ENCODE measurements at regions not wholly inside any gene's neighbourhood (a gene's known extent, or its start where the extent isn't known, plus 50 kb on each side); places are given as distances from the start of the nearest gene placed in this dataset.

DNA sequence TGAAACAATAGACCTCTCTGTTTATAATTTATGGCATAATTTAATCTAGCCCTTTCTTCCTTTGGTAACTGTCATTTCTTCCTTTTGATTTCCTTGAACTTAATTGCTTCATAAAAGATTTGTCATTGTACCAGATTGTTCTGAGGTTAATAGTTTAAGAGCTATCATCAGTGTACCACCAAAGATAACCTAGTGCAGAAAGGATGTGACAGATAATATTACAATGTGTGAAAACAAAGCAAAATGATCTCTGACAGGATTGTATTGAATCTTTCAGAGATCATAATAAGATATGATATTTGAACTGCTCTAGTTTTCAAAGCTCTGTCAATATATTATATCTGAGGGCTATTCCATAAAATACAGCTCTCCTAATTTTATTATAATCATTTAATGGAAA, 132.1 kb upstream of the PTCHD4 start:
- TF ChIP-seq FOXA1 (IDR thresholded peaks at IDR 0.05) (no peak), NR2F2 (IDR thresholded peaks at IDR 0.05) (no peak), EGR1 (IDR thresholded peaks at IDR 0.05; ENCODE audit: low read depth in 2 of 2) (no peak)
- TF ChIP-seq, protein P1, sequence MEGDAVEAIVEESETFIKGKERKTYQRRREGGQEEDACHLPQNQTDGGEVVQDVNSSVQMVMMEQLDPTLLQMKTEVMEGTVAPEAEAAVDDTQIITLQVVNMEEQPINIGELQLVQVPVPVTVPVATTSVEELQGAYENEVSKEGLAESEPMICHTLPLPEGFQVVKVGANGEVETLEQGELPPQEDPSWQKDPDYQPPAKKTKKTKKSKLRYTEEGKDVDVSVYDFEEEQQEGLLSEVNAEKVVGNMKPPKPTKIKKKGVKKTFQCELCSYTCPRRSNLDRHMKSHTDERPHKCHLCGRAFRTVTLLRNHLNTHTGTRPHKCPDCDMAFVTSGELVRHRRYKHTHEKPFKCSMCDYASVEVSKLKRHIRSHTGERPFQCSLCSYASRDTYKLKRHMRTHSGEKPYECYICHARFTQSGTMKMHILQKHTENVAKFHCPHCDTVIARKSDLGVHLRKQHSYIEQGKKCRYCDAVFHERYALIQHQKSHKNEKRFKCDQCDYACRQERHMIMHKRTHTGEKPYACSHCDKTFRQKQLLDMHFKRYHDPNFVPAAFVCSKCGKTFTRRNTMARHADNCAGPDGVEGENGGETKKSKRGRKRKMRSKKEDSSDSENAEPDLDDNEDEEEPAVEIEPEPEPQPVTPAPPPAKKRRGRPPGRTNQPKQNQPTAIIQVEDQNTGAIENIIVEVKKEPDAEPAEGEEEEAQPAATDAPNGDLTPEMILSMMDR (IDR thresholded peaks at IDR 0.05; ENCODE audit: low read depth, low read length, missing input control) = no peak
- TF ChIP-seq, protein P2, sequence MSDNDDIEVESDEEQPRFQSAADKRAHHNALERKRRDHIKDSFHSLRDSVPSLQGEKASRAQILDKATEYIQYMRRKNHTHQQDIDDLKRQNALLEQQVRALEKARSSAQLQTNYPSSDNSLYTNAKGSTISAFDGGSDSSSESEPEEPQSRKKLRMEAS (IDR thresholded peaks at IDR 0.05) = no peak
- TF ChIP-seq, protein P3, sequence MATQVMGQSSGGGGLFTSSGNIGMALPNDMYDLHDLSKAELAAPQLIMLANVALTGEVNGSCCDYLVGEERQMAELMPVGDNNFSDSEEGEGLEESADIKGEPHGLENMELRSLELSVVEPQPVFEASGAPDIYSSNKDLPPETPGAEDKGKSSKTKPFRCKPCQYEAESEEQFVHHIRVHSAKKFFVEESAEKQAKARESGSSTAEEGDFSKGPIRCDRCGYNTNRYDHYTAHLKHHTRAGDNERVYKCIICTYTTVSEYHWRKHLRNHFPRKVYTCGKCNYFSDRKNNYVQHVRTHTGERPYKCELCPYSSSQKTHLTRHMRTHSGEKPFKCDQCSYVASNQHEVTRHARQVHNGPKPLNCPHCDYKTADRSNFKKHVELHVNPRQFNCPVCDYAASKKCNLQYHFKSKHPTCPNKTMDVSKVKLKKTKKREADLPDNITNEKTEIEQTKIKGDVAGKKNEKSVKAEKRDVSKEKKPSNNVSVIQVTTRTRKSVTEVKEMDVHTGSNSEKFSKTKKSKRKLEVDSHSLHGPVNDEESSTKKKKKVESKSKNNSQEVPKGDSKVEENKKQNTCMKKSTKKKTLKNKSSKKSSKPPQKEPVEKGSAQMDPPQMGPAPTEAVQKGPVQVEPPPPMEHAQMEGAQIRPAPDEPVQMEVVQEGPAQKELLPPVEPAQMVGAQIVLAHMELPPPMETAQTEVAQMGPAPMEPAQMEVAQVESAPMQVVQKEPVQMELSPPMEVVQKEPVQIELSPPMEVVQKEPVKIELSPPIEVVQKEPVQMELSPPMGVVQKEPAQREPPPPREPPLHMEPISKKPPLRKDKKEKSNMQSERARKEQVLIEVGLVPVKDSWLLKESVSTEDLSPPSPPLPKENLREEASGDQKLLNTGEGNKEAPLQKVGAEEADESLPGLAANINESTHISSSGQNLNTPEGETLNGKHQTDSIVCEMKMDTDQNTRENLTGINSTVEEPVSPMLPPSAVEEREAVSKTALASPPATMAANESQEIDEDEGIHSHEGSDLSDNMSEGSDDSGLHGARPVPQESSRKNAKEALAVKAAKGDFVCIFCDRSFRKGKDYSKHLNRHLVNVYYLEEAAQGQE (IDR thresholded peaks at IDR 0.05) = no peak
- TF ChIP-seq, protein P4, sequence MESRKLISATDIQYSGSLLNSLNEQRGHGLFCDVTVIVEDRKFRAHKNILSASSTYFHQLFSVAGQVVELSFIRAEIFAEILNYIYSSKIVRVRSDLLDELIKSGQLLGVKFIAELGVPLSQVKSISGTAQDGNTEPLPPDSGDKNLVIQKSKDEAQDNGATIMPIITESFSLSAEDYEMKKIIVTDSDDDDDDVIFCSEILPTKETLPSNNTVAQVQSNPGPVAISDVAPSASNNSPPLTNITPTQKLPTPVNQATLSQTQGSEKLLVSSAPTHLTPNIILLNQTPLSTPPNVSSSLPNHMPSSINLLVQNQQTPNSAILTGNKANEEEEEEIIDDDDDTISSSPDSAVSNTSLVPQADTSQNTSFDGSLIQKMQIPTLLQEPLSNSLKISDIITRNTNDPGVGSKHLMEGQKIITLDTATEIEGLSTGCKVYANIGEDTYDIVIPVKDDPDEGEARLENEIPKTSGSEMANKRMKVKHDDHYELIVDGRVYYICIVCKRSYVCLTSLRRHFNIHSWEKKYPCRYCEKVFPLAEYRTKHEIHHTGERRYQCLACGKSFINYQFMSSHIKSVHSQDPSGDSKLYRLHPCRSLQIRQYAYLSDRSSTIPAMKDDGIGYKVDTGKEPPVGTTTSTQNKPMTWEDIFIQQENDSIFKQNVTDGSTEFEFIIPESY (IDR thresholded peaks at IDR 0.05) = no peak
- no peaks in the 10 kb centered on the region for H3K9me3 ChIP-seq (ENCODE audit: control insufficient read depth in 4 of 4, low read length in 3 of 4)

DNA sequence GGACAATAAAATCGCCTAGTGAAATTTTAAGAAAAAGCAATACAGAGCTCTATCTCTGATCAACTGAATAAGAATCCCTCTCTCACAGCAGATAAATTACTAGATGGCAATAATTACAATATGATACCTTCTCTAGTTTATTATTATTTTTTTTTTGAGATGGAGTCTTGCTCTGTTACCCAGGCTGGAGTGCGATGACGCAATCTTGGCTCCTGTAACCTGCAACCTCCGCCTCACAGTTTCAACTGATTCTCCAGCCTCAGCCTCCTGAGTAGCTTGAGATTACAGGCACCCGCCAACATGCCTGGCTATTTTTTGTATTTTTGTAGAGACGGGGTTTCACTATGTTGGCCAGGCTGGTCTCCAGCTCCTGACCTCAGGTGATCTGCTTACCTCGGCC, 129.3 kb upstream of the PTCHD4 start:
- 94% methylated on average over 7 of the region's 7 CpGs for WGBS
- no peak for DNase-seq (ENCODE audit: low spot score)
- no peak overlapping the region for H3K9ac ChIP-seq (ENCODE audit: low read depth in 1 of 2, low read length in 2 of 2)
- no peak overlapping the region for H3K27ac ChIP-seq (ENCODE audit: low read depth in 1 of 2, low read length in 2 of 2)
- no peaks in the 10 kb centered on the region for H3K36me3 ChIP-seq (ENCODE audit: control insufficient read depth in 4 of 4, insufficient read depth in 3 of 4, low read depth in 1 of 4, low read length in 3 of 4)
- H3K27me3 ChIP-seq (ENCODE audit: control insufficient read depth in 4 of 4, insufficient read depth in 4 of 4, low read length in 3 of 4) = no peaks in the 10 kb centered on the region
- no peak overlapping the region for H3K4me3 ChIP-seq (ENCODE audit: low read depth in 1 of 3, low read length in 3 of 3)
- TF ChIP-seq, protein P4 (IDR thresholded peaks at IDR 0.05) = no peak
- TF ChIP-seq NR2F2 (IDR thresholded peaks at IDR 0.05) (no peak), RAD21 (IDR thresholded peaks at IDR 0.05) (no peak), FOXA1 (IDR thresholded peaks at IDR 0.05) (no peak), SP1 (IDR thresholded peaks at IDR 0.05) (no peak), JUND (IDR thresholded peaks at IDR 0.05) (no peak), HNF4G (IDR thresholded peaks at IDR 0.05) (no peak), YY1 (IDR thresholded peaks at IDR 0.05) (no peak)
- TF ChIP-seq, protein P5, sequence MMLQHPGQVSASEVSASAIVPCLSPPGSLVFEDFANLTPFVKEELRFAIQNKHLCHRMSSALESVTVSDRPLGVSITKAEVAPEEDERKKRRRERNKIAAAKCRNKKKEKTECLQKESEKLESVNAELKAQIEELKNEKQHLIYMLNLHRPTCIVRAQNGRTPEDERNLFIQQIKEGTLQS (IDR thresholded peaks at IDR 0.05) = no peak
- TF ChIP-seq, protein P3 (IDR thresholded peaks at IDR 0.05) = no peak
- no peaks in the 10 kb centered on the region for H3K4me1 ChIP-seq (ENCODE audit: control insufficient read depth in 4 of 4, insufficient read depth in 4 of 4, low read length in 3 of 4)
- H3K9me3 ChIP-seq (ENCODE audit: control insufficient read depth in 4 of 4, low read length in 3 of 4) = peaks cover 0 to 17% (median 7%) of the 10 kb centered on the region in 4 donors

More for the DNA sequence above, 132.1 kb upstream of the PTCHD4 start:
- Histone ChIP-seq H3K27ac (ENCODE audit: low read depth in 1 of 2, low read length in 2 of 2) (no peak overlapping the region), H3K4me1 (ENCODE audit: control insufficient read depth in 4 of 4, insufficient read depth in 4 of 4, low read length in 3 of 4) (no peaks in the 10 kb centered on the region), H3K27me3 (ENCODE audit: control insufficient read depth in 4 of 4, insufficient read depth in 4 of 4, low read length in 3 of 4) (no peaks in the 10 kb centered on the region), H3K9ac (ENCODE audit: low read depth in 1 of 2, low read length in 2 of 2) (no peak overlapping the region), H3K4me3 (ENCODE audit: low read depth in 1 of 3, low read length in 3 of 3) (no peak overlapping the region), H3K36me3 (ENCODE audit: control insufficient read depth in 4 of 4, insufficient read depth in 3 of 4, low read depth in 1 of 4, low read length in 3 of 4) (no peaks in the 10 kb centered on the region)
- DNase-seq (ENCODE audit: low spot score) = no peak

Data from liver (tissue), 8 donors.